Panc1 (cell line): ENCODE measurements at regions not wholly inside any gene's neighbourhood (a gene's known extent, or its start where the extent isn't known, plus 50 kb on each side); places are given as distances from the start of the nearest gene placed in this dataset.

Experiments used
- REST ChIP-seq, 2 experiments: IDR thresholded peaks; 2 replicates each; pipeline ENCODE4 v1.6.1; 2011 to 2012; ENCODE audit warnings: low read depth in 2 of 2, control low read depth in 1 of 2, low read length in 1 of 2, mild to moderate bottlenecking in 1 of 2, moderate library complexity in 1 of 2; ENCODE audit not compliant: insufficient read depth in 1 of 2
- TCF7L2 ChIP-seq: IDR thresholded peaks from 2 replicates; pipeline ENCODE4 v1.6.1; 2011; ENCODE audit warnings: mild to moderate bottlenecking, low read depth, low read length, inconsistent platforms
- TF ChIP-seq, protein P1 (sequence below): fragments of 450-650 bp; IDR thresholded peaks from 2 replicates; pipeline ENCODE4 v1.5.1; 2017; ENCODE audit warnings: mild to moderate bottlenecking

DNA sequence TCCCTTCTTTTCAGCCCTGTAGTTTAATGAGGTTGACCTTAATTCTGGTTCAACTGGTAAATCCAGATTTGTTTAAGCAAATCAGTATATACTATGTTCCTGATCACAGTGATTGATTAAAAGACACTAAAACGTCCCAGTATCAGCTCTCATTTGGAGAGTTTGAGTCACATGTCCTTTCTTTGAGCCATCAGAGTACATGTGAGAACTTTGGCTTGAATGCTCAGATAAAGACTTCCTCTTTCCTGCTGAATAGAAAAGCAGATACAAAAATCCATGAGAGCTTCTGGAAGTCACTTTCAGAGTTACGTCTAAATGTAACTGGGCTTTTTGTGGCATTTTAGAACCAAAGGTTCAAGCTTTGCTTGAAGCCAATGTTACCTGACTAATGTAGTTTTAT is 341.8 kb upstream of the SATB1 start:
- TF ChIP-seq, protein P1, sequence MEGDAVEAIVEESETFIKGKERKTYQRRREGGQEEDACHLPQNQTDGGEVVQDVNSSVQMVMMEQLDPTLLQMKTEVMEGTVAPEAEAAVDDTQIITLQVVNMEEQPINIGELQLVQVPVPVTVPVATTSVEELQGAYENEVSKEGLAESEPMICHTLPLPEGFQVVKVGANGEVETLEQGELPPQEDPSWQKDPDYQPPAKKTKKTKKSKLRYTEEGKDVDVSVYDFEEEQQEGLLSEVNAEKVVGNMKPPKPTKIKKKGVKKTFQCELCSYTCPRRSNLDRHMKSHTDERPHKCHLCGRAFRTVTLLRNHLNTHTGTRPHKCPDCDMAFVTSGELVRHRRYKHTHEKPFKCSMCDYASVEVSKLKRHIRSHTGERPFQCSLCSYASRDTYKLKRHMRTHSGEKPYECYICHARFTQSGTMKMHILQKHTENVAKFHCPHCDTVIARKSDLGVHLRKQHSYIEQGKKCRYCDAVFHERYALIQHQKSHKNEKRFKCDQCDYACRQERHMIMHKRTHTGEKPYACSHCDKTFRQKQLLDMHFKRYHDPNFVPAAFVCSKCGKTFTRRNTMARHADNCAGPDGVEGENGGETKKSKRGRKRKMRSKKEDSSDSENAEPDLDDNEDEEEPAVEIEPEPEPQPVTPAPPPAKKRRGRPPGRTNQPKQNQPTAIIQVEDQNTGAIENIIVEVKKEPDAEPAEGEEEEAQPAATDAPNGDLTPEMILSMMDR = no peak
- no peak for TF ChIP-seq REST (IDR thresholded peaks at IDR 0.05; ENCODE audit: insufficient read depth in 1 of 2, low read depth in 2 of 2, low read length in 1 of 2)
- TF ChIP-seq TCF7L2 = no peak
